K562 (cell line): ENCODE measurements at regions not wholly inside any gene's neighbourhood (a gene's known extent, or its start where the extent isn't known, plus 50 kb on each side); places are given as distances from the start of the nearest gene placed in this dataset.

Experiments used
- COPS2 ChIP-seq: fragments of 450-650 bp; conservative IDR thresholded peaks from 2 replicates; pipeline ENCODE4 v1.6.1; 2016; ENCODE audit warnings: mild to moderate bottlenecking, moderate library complexity
- ESRRA ChIP-seq: fragments of 450-650 bp; IDR thresholded peaks from 2 replicates; pipeline ENCODE4 v1.6.1; 2014; ENCODE audit warnings: low read depth, mild to moderate bottlenecking, moderate library complexity, borderline replicate concordance
- GATAD2A ChIP-seq: fragments of 450-650 bp; IDR thresholded peaks from 2 replicates; pipeline ENCODE4 v1.6.1; 2017
- NEUROD1 ChIP-seq: fragments of 150-350 bp; IDR thresholded peaks from 2 replicates; pipeline ENCODE4 v1.6.1; 2014; ENCODE audit warnings: borderline replicate concordance, low read length, low read depth; ENCODE audit not compliant: partially characterized antibody
- NONO ChIP-seq, 2 experiments: fragments of 200-400 bp in 1 of 2; fragments of 450-650 bp in 1 of 2; formaldehyde crosslinking in 1 of 2; IDR thresholded peaks; 2 replicates each; pipeline ENCODE4 v1.6.1; 2017; ENCODE audit warnings: low read depth in 2 of 2, mild to moderate bottlenecking in 2 of 2, moderate library complexity in 2 of 2, low read length in 1 of 2
- PCBP1 ChIP-seq: fragments of 200-400 bp; formaldehyde crosslinking; IDR thresholded peaks from 2 replicates; pipeline ENCODE4 v1.6.1; 2018; ENCODE audit warnings: mild to moderate bottlenecking, low read depth, low read length; ENCODE audit not compliant: poor library complexity, severe bottlenecking
- POLR2B ChIP-seq: fragments of 450-650 bp; IDR thresholded peaks from 2 replicates; pipeline ENCODE4 v1.6.1; 2018; ENCODE audit warnings: low read depth; ENCODE audit not compliant: partially characterized antibody
- RAD21 ChIP-seq, 2 experiments: fragments of 250-450 bp in 1 of 2; fragments of 450-650 bp in 1 of 2; sonication (Bioruptor Pico) in 1 of 2; formaldehyde crosslinking in 1 of 2; IDR thresholded peaks in 1 of 2; conservative IDR thresholded peaks in 1 of 2; 2 replicates each; pipeline versions ENCODE4 v1.4.0 to v1.8.0; 2020 to 2022; ENCODE audit warnings: mild to moderate bottlenecking in 2 of 2, moderate library complexity in 1 of 2
- RBM22 ChIP-seq: fragments of 200-400 bp; formaldehyde crosslinking; IDR thresholded peaks from 2 replicates; pipeline ENCODE4 v1.6.1; 2018; ENCODE audit warnings: low read length, low read depth; ENCODE audit not compliant: poor library complexity, severe bottlenecking
- SMAD4 ChIP-seq: fragments of 250-450 bp; sonication (Bioruptor Pico); conservative IDR thresholded peaks from 2 replicates; pipeline ENCODE4 v1.8.0; 2021; ENCODE audit warnings: inconsistent platforms, mild to moderate bottlenecking, moderate library complexity
- SRF ChIP-seq, 2 experiments: fragments of 250-450, 450-650 bp in 1 of 2; sonication (Bioruptor Pico) in 1 of 2; sonication (generic) in 1 of 2; formaldehyde crosslinking; IDR thresholded peaks; 2 replicates each; pipeline versions ENCODE4 v1.5.0 to v1.5.1; 2020 to 2022; ENCODE audit warnings: mild to moderate bottlenecking in 1 of 2, missing genetic modification reagents in 1 of 2
- SUPT5H ChIP-seq: fragments of 450-650 bp; IDR thresholded peaks from 2 replicates; pipeline ENCODE4 v1.6.1; 2016
- TAF1 ChIP-seq: IDR thresholded peaks from 2 replicates; pipeline ENCODE4 v1.6.1; 2011; ENCODE audit warnings: mild to moderate bottlenecking, low read length, moderate library complexity; ENCODE audit not compliant: insufficient read depth, control insufficient read depth, severe bottlenecking; ENCODE audit errors: extremely low read depth
- ZNF217 ChIP-seq: sonication (generic); formaldehyde crosslinking; IDR thresholded peaks from 2 replicates; pipeline ENCODE4 v1.8.0; 2022; ENCODE audit warnings: mild to moderate bottlenecking, missing genetic modification reagents
- ZNF707 ChIP-seq: fragments of 250-450 bp; sonication (Bioruptor Pico); conservative IDR thresholded peaks from 2 replicates; pipeline ENCODE4 v1.8.0; 2022; ENCODE audit warnings: inconsistent platforms, mild to moderate bottlenecking, moderate library complexity
- TF ChIP-seq, protein P1 (sequence below), 2 experiments: IDR thresholded peaks in 1 of 2; conservative IDR thresholded peaks in 1 of 2; 2 replicates each; pipeline ENCODE4 v1.6.1; 2016; ENCODE audit warnings: low read depth in 2 of 2, mild to moderate bottlenecking in 1 of 2, missing compliant biosample characterization in 1 of 2, missing genetic modification characterization in 1 of 2, moderate library complexity in 1 of 2
- TF ChIP-seq, protein P2 (sequence below): sonication (generic); formaldehyde crosslinking; IDR thresholded peaks from 2 replicates; pipeline ENCODE4 v1.8.0; 2022; ENCODE audit warnings: mild to moderate bottlenecking, missing genetic modification reagents
- TF ChIP-seq, protein P3 (sequence below): fragments of 250-450 bp; sonication (Bioruptor Pico); IDR thresholded peaks from 2 replicates; pipeline ENCODE4 v1.4.0; 2020; ENCODE audit warnings: mild to moderate bottlenecking, moderate library complexity

DNA sequence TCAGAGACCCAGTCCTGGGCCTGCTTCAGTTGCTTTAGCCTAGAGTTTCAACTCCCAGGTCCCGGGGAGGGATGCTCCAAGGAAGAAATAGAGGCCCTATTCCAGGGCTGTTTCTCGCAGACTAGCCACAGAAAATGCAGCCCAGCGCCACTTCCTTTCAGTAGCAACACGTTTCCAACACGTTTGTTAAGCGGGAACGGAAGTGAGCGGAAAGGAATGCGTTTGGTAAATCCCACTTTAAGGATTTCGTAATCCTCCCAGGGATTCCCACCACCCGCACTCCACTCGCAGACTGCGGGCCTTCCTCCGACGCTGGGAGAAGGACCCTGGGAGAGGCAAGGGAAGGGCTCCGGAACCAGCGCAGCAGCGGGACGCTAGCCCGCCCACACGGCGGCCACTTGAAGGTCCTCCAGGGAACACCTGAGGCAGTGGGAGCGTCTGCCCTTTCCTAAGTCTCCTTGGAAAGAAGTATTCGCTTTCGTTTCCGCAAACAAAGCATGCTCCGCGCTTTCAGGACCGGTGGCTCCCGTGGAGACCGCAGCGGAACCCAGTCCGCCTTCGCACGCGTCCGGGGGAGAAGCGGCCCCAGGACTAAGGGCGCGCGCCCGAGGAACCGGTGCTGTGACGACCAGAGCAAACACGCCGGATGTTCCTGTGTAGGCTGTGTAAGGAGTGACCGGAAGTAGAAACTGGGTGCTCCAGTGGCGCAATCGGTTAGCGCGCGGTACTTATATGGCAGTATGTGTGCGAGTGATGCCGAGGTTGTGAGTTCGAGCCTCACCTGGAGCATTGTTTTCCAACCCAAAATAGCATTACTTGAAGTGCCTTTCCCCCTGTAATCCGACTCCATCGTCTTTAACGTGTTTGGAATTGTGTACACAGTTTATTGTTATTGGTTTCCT is 227.6 kb upstream of the PRSS16 start (continued):
- TF ChIP-seq SRF (CRISPR knock-in tag; IDR thresholded peaks at IDR 0.05): peak; percentile 74 to 97
- TF ChIP-seq TAF1: peak; percentile 91
- TF ChIP-seq ESRRA: peak; percentile 73
- no peak; the same call in 1 of the 2 replicates for TF ChIP-seq ZNF707 (CRISPR knock-in tag)
- TF ChIP-seq RBM22: peak; percentile 60
- TF ChIP-seq GATAD2A: no peak
- TF ChIP-seq RAD21 (CRISPR knock-in tag; conservative IDR thresholded peaks at IDR 0.05 in 1 of 2, IDR thresholded peaks at IDR 0.05 in 1 of 2): peak; percentile 9 to 15; a peak in 1 of 4 replicates
- TF ChIP-seq COPS2: no peak
- TF ChIP-seq SUPT5H: peak; percentile 98
- peak; percentile 40 for TF ChIP-seq NEUROD1
- TF ChIP-seq, protein P1, sequence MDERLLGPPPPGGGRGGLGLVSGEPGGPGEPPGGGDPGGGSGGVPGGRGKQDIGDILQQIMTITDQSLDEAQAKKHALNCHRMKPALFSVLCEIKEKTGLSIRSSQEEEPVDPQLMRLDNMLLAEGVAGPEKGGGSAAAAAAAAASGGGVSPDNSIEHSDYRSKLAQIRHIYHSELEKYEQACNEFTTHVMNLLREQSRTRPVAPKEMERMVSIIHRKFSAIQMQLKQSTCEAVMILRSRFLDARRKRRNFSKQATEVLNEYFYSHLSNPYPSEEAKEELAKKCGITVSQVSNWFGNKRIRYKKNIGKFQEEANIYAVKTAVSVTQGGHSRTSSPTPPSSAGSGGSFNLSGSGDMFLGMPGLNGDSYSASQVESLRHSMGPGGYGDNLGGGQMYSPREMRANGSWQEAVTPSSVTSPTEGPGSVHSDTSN (CRISPR knock-in tag; IDR thresholded peaks at IDR 0.05; ENCODE audit: low read depth): no peak
- TF ChIP-seq, protein P1 (tag; conservative IDR thresholded peaks at IDR 0.05; ENCODE audit: low read depth): no peak
- TF ChIP-seq PCBP1: no peak
- TF ChIP-seq POLR2B: peak; percentile 96
- peak; percentile 14; the same call in 1 of the 2 replicates for TF ChIP-seq ZNF217 (CRISPR knock-in tag)
- no peak; a peak in 1 of 4 replicates for TF ChIP-seq NONO (IDR thresholded peaks at IDR 0.05; ENCODE audit: low read depth in 2 of 2, low read length in 1 of 2)
- TF ChIP-seq, protein P2, sequence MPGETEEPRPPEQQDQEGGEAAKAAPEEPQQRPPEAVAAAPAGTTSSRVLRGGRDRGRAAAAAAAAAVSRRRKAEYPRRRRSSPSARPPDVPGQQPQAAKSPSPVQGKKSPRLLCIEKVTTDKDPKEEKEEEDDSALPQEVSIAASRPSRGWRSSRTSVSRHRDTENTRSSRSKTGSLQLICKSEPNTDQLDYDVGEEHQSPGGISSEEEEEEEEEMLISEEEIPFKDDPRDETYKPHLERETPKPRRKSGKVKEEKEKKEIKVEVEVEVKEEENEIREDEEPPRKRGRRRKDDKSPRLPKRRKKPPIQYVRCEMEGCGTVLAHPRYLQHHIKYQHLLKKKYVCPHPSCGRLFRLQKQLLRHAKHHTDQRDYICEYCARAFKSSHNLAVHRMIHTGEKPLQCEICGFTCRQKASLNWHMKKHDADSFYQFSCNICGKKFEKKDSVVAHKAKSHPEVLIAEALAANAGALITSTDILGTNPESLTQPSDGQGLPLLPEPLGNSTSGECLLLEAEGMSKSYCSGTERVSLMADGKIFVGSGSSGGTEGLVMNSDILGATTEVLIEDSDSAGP (CRISPR knock-in tag): no peak
- peak; percentile 88 for TF ChIP-seq SMAD4 (CRISPR knock-in tag)
- TF ChIP-seq, protein P3, sequence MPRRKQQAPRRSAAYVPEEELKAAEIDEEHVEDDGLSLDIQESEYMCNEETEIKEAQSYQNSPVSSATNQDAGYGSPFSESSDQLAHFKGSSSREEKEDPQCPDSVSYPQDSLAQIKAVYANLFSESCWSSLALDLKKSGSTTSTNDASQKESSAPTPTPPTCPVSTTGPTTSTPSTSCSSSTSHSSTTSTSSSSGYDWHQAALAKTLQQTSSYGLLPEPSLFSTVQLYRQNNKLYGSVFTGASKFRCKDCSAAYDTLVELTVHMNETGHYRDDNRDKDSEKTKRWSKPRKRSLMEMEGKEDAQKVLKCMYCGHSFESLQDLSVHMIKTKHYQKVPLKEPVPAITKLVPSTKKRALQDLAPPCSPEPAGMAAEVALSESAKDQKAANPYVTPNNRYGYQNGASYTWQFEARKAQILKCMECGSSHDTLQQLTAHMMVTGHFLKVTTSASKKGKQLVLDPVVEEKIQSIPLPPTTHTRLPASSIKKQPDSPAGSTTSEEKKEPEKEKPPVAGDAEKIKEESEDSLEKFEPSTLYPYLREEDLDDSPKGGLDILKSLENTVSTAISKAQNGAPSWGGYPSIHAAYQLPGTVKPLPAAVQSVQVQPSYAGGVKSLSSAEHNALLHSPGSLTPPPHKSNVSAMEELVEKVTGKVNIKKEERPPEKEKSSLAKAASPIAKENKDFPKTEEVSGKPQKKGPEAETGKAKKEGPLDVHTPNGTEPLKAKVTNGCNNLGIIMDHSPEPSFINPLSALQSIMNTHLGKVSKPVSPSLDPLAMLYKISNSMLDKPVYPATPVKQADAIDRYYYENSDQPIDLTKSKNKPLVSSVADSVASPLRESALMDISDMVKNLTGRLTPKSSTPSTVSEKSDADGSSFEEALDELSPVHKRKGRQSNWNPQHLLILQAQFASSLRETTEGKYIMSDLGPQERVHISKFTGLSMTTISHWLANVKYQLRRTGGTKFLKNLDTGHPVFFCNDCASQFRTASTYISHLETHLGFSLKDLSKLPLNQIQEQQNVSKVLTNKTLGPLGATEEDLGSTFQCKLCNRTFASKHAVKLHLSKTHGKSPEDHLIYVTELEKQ (CRISPR knock-in tag): no peak
